ENCODE measurements at regions not wholly inside any gene's neighbourhood (a gene's known extent, or its start where the extent isn't known, plus 50 kb on each side); places are given as distances from the start of the nearest gene placed in this dataset.

GRCh38 chr22:49284931-49285330 is 542.7 kb downstream of the BRD1 start:
- Histone ChIP-seq H3K27ac (ENCODE audit: insufficient read depth, low read length, poor library complexity, severe bottlenecking) (no peak overlapping the region), H3K4me3 (ENCODE audit: low read depth, low read length) (no peak overlapping the region), H3K27me3 (ENCODE audit: control insufficient read depth, insufficient read depth, low read length) (no peaks in the 10 kb centered on the region), H3K9me3 (ENCODE audit: control insufficient read depth in 2 of 2, low read length in 2 of 2) (peaks cover 0 to 4% of the 10 kb centered on the region in 2 experiments), H3K4me1 (ENCODE audit: control insufficient read depth, insufficient read depth, low read length, poor library complexity, severe bottlenecking) (no peaks in the 10 kb centered on the region), H3K36me3 (ENCODE audit: control insufficient read depth, insufficient read depth, low read length) (no peaks in the 10 kb centered on the region)
- ATAC-seq (ENCODE audit: low read depth in 2 of 2) (no peak), DNase-seq (no peak)
- Mint-ChIP-seq H3K27me3 (peaks cover 4% of the 10 kb centered on the region), H3K36me3 (no peaks in the 10 kb centered on the region), H3K9me3 (peaks cover 0 to 8% (median 0%) of the 10 kb centered on the region in 7 donors), H3K4me1 (no peaks in the 10 kb centered on the region), H3K27ac (no peak overlapping the region), H3K4me3 (no peak overlapping the region)

- DNase-seq (no peak), ATAC-seq (ENCODE audit: low read depth in 2 of 2) (no peak)
- H3K27me3 Mint-ChIP-seq, result peaks cover 4% of the 10 kb centered on the region
- peaks cover 0 to 4% of the 10 kb centered on the region in 2 experiments for H3K9me3 ChIP-seq (ENCODE audit: control insufficient read depth in 2 of 2, low read length in 2 of 2)
- no peaks in the 10 kb centered on the region for H3K27me3 ChIP-seq (ENCODE audit: control insufficient read depth, insufficient read depth, low read length)
- no peaks in the 10 kb centered on the region for H3K36me3 ChIP-seq (ENCODE audit: control insufficient read depth, insufficient read depth, low read length)
- H3K4me1 Mint-ChIP-seq, result no peaks in the 10 kb centered on the region
- peaks cover 0 to 11% (median 0%) of the 10 kb centered on the region in 7 donors for H3K9me3 Mint-ChIP-seq
- no peaks in the 10 kb centered on the region for H3K4me1 ChIP-seq (ENCODE audit: control insufficient read depth, insufficient read depth, low read length, poor library complexity, severe bottlenecking)
- H3K4me3 Mint-ChIP-seq, result no peak overlapping the region
- no peak overlapping the region for H3K27ac ChIP-seq (ENCODE audit: insufficient read depth, low read length, poor library complexity, severe bottlenecking)
- no peak overlapping the region for H3K27ac Mint-ChIP-seq
- no peak overlapping the region for H3K4me3 ChIP-seq (ENCODE audit: low read depth, low read length)
- H3K36me3 Mint-ChIP-seq, result no peaks in the 10 kb centered on the region
Observed at GRCh38 chr22:49284056-49284784, 543.5 kb downstream of the BRD1 start.

GRCh38 chr22:49282596-49282995 is 545.1 kb downstream of the BRD1 start:
- Mint-ChIP-seq H3K9me3 (peaks cover 0 to 11% (median 0%) of the 10 kb centered on the region in 7 donors), H3K4me3 (no peak overlapping the region), H3K4me1 (no peaks in the 10 kb centered on the region), H3K27ac (no peak overlapping the region), H3K27me3 (peaks cover 4% of the 10 kb centered on the region), H3K36me3 (no peaks in the 10 kb centered on the region)
- Histone ChIP-seq H3K4me3 (ENCODE audit: low read depth, low read length) (no peak overlapping the region), H3K4me1 (ENCODE audit: control insufficient read depth, insufficient read depth, low read length, poor library complexity, severe bottlenecking) (no peaks in the 10 kb centered on the region), H3K9me3 (ENCODE audit: control insufficient read depth in 2 of 2, low read length in 2 of 2) (peaks cover 0 to 4% of the 10 kb centered on the region in 2 experiments), H3K27me3 (ENCODE audit: control insufficient read depth, insufficient read depth, low read length) (no peaks in the 10 kb centered on the region), H3K27ac (ENCODE audit: insufficient read depth, low read length, poor library complexity, severe bottlenecking) (no peak overlapping the region), H3K36me3 (ENCODE audit: control insufficient read depth, insufficient read depth, low read length) (no peaks in the 10 kb centered on the region)
- ATAC-seq (ENCODE audit: low read depth in 2 of 2) (no peak), DNase-seq (no peak)

- ATAC-seq (ENCODE audit: low read depth in 2 of 2), result no peak
- no peaks in the 10 kb centered on the region for H3K4me1 Mint-ChIP-seq
- H3K4me3 Mint-ChIP-seq, result no peak overlapping the region
- H3K36me3 Mint-ChIP-seq, result no peaks in the 10 kb centered on the region
- no peak overlapping the region for H3K4me3 ChIP-seq (ENCODE audit: low read depth, low read length)
- peaks cover 0 to 11% (median 0%) of the 10 kb centered on the region in 7 donors for H3K9me3 Mint-ChIP-seq
- no peaks in the 10 kb centered on the region for H3K27me3 ChIP-seq (ENCODE audit: control insufficient read depth, insufficient read depth, low read length)
- H3K36me3 ChIP-seq (ENCODE audit: control insufficient read depth, insufficient read depth, low read length), result no peaks in the 10 kb centered on the region
- no peaks in the 10 kb centered on the region for H3K4me1 ChIP-seq (ENCODE audit: control insufficient read depth, insufficient read depth, low read length, poor library complexity, severe bottlenecking)
- H3K27me3 Mint-ChIP-seq, result peaks cover 4% of the 10 kb centered on the region
- DNase-seq, result no peak
- H3K27ac Mint-ChIP-seq, result no peak overlapping the region
- H3K27ac ChIP-seq (ENCODE audit: insufficient read depth, low read length, poor library complexity, severe bottlenecking), result no peak overlapping the region
- H3K9me3 ChIP-seq (ENCODE audit: control insufficient read depth in 2 of 2, low read length in 2 of 2), result peaks cover 0 to 4% of the 10 kb centered on the region in 2 experiments
Observed at GRCh38 chr22:49281467-49282340, 546.0 kb downstream of the BRD1 start.

- ATAC-seq (ENCODE audit: low read depth in 2 of 2) (no peak), DNase-seq (no peak)
- Histone ChIP-seq H3K36me3 (ENCODE audit: control insufficient read depth, insufficient read depth, low read length) (no peaks in the 10 kb centered on the region), H3K4me3 (ENCODE audit: low read depth, low read length) (no peak overlapping the region), H3K4me1 (ENCODE audit: control insufficient read depth, insufficient read depth, low read length, poor library complexity, severe bottlenecking) (no peaks in the 10 kb centered on the region), H3K27ac (ENCODE audit: insufficient read depth, low read length, poor library complexity, severe bottlenecking) (no peak overlapping the region), H3K27me3 (ENCODE audit: control insufficient read depth, insufficient read depth, low read length) (no peaks in the 10 kb centered on the region), H3K9me3 (ENCODE audit: control insufficient read depth in 2 of 2, low read length in 2 of 2) (peaks cover 0 to 4% of the 10 kb centered on the region in 2 experiments)
- no peaks in the 10 kb centered on the region for H3K27me3 Mint-ChIP-seq
- H3K4me1 Mint-ChIP-seq, result no peaks in the 10 kb centered on the region
- H3K27ac Mint-ChIP-seq, result no peak overlapping the region
- H3K9me3 Mint-ChIP-seq, result peaks cover 0 to 11% (median 0%) of the 10 kb centered on the region in 7 donors
- no peak overlapping the region for H3K4me3 Mint-ChIP-seq
- H3K36me3 Mint-ChIP-seq, result no peaks in the 10 kb centered on the region
Observed at GRCh38 chr22:49278340-49278739, 549.3 kb downstream of the BRD1 start.

GRCh38 chr22:49276567-49276966 is 551.1 kb downstream of the BRD1 start:
- no peak overlapping the region for H3K27ac Mint-ChIP-seq
- H3K9me3 ChIP-seq (ENCODE audit: control insufficient read depth in 2 of 2, low read length in 2 of 2), result peaks cover 0 to 4% of the 10 kb centered on the region in 2 experiments
- DNase-seq (no peak), ATAC-seq (ENCODE audit: low read depth in 2 of 2) (no peak)
- no peaks in the 10 kb centered on the region for H3K4me1 Mint-ChIP-seq
- H3K4me3 Mint-ChIP-seq, result no peak overlapping the region
- H3K36me3 Mint-ChIP-seq, result no peaks in the 10 kb centered on the region
- H3K27me3 ChIP-seq (ENCODE audit: control insufficient read depth, insufficient read depth, low read length), result no peaks in the 10 kb centered on the region
- no peaks in the 10 kb centered on the region for H3K4me1 ChIP-seq (ENCODE audit: control insufficient read depth, insufficient read depth, low read length, poor library complexity, severe bottlenecking)
- peaks cover 4% of the 10 kb centered on the region for H3K27me3 Mint-ChIP-seq
- peaks cover 0 to 11% (median 0%) of the 10 kb centered on the region in 7 donors for H3K9me3 Mint-ChIP-seq
- no peak overlapping the region for H3K27ac ChIP-seq (ENCODE audit: insufficient read depth, low read length, poor library complexity, severe bottlenecking)
- no peak overlapping the region for H3K4me3 ChIP-seq (ENCODE audit: low read depth, low read length)
- H3K36me3 ChIP-seq (ENCODE audit: control insufficient read depth, insufficient read depth, low read length), result no peaks in the 10 kb centered on the region

- ATAC-seq (ENCODE audit: low read depth in 2 of 2) (no peak), DNase-seq (no peak)
- Mint-ChIP-seq H3K4me3 (no peak overlapping the region), H3K36me3 (no peaks in the 10 kb centered on the region), H3K9me3 (peaks cover 0 to 3% (median 0%) of the 10 kb centered on the region in 7 donors), H3K27ac (no peak overlapping the region), H3K27me3 (peaks cover 8% of the 10 kb centered on the region), H3K4me1 (no peaks in the 10 kb centered on the region)
- Histone ChIP-seq H3K36me3 (ENCODE audit: control insufficient read depth, insufficient read depth, low read length) (no peaks in the 10 kb centered on the region), H3K9me3 (ENCODE audit: control insufficient read depth in 2 of 2, low read length in 2 of 2) (no peaks in the 10 kb centered on the region), H3K4me1 (ENCODE audit: control insufficient read depth, insufficient read depth, low read length, poor library complexity, severe bottlenecking) (no peaks in the 10 kb centered on the region), H3K27me3 (ENCODE audit: control insufficient read depth, insufficient read depth, low read length) (peaks cover 3% of the 10 kb centered on the region), H3K4me3 (ENCODE audit: low read depth, low read length) (no peak overlapping the region), H3K27ac (ENCODE audit: insufficient read depth, low read length, poor library complexity, severe bottlenecking) (no peak overlapping the region)
Observed at GRCh38 chr22:49274754-49275380, 552.8 kb downstream of the BRD1 start.
